ENCODE measurements at regions not wholly inside any gene's neighbourhood (a gene's known extent, or its start where the extent isn't known, plus 50 kb on each side); places are given as distances from the start of the nearest gene placed in this dataset.

- Histone ChIP-seq H3K27me3 (replicated peaks; ENCODE audit: insufficient read depth, low read length) (no peaks in the 10 kb centered on the region), H3K9me2 (replicated peaks; ENCODE audit: insufficient read depth, low read length) (no peaks in the 10 kb centered on the region), H3K27ac (ENCODE audit: low read length) (no peak overlapping the region), H3K4me1 (ENCODE audit: low read length) (0 out of 2 replicates have a peak, but pooled peaks cover 2% of the 10 kb centered on the region), H3F3A (ENCODE audit: insufficient read depth, low read length) (no peaks in the 10 kb centered on the region), H3K36me3 (replicated peaks; ENCODE audit: insufficient read depth, low read length) (no peaks in the 10 kb centered on the region), H3K79me2 (ENCODE audit: low read length) (no peaks in the 10 kb centered on the region), H4K20me1 (ENCODE audit: insufficient read depth, low read length) (no peaks in the 10 kb centered on the region), H3K9me3 (replicated peaks; ENCODE audit: insufficient read depth, low read length) (no peaks in the 10 kb centered on the region), H2AFZ (ENCODE audit: low read length) (no peak overlapping the region), H3K4me3 (ENCODE audit: low read length) (no peak overlapping the region), H3K4me2 (ENCODE audit: low read depth, low read length) (no peak overlapping the region), H3K9ac (ENCODE audit: low read length) (no peak overlapping the region)
- TF ChIP-seq, protein P1, sequence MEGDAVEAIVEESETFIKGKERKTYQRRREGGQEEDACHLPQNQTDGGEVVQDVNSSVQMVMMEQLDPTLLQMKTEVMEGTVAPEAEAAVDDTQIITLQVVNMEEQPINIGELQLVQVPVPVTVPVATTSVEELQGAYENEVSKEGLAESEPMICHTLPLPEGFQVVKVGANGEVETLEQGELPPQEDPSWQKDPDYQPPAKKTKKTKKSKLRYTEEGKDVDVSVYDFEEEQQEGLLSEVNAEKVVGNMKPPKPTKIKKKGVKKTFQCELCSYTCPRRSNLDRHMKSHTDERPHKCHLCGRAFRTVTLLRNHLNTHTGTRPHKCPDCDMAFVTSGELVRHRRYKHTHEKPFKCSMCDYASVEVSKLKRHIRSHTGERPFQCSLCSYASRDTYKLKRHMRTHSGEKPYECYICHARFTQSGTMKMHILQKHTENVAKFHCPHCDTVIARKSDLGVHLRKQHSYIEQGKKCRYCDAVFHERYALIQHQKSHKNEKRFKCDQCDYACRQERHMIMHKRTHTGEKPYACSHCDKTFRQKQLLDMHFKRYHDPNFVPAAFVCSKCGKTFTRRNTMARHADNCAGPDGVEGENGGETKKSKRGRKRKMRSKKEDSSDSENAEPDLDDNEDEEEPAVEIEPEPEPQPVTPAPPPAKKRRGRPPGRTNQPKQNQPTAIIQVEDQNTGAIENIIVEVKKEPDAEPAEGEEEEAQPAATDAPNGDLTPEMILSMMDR (IDR thresholded peaks at IDR 0.05; ENCODE audit: low read length) = no peak
- TF ChIP-seq EZH2 (optimal IDR thresholded peaks at IDR 0.05; ENCODE audit: low read depth, low read length) = no peak
- TF ChIP-seq EZH2phosphoT487 (IDR thresholded peaks at IDR 0.05; ENCODE audit: low read length) = no peak
- DNase-seq = no peak
Observed at GRCh38 chr3:72675243-72675642, 173.0 kb downstream of the SHQ1 start.

GRCh38 chr3:72673011-72673771, 175.1 kb downstream of the SHQ1 start:
- TF ChIP-seq EZH2 (optimal IDR thresholded peaks at IDR 0.05; ENCODE audit: low read depth, low read length) (no peak), EZH2phosphoT487 (IDR thresholded peaks at IDR 0.05; ENCODE audit: low read length) (no peak)
- TF ChIP-seq, protein P1 (IDR thresholded peaks at IDR 0.05; ENCODE audit: low read length) = no peak

DNA sequence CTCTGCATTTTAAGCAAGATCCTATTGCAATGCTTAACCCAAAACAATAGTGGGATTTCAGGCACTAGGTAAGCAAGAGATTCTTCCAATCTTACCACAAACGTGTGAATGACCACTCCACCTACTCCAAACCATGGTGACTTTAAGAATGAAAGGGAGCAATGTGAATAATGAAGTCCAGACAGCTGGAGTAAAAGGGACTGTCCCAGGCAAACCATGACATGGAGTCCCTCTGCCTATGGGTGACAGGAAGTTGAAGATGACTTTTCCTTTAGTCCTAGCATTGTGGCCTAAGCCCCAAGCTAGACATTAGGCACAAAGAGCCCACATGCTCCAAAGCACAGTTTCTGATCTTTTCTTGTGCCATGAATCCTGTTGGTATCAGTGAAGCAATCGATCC, 179.0 kb downstream of the SHQ1 start:
- H3K27ac ChIP-seq (ENCODE audit: low read length) = no peak overlapping the region

More at GRCh38 chr3:72673011-72673771, 175.1 kb downstream of the SHQ1 start:
- Histone ChIP-seq H2AFZ (ENCODE audit: low read length) (no peak overlapping the region), H3K9me3 (replicated peaks; ENCODE audit: insufficient read depth, low read length) (no peaks in the 10 kb centered on the region), H3K36me3 (replicated peaks; ENCODE audit: insufficient read depth, low read length) (no peaks in the 10 kb centered on the region), H4K20me1 (ENCODE audit: insufficient read depth, low read length) (no peaks in the 10 kb centered on the region), H3K9me2 (replicated peaks; ENCODE audit: insufficient read depth, low read length) (no peaks in the 10 kb centered on the region), H3K27ac (ENCODE audit: low read length) (no peak overlapping the region), H3K79me2 (ENCODE audit: low read length) (no peaks in the 10 kb centered on the region), H3F3A (ENCODE audit: insufficient read depth, low read length) (no peaks in the 10 kb centered on the region), H3K9ac (ENCODE audit: low read length) (no peak overlapping the region), H3K4me1 (ENCODE audit: low read length) (no peaks in the 10 kb centered on the region), H3K4me3 (ENCODE audit: low read length) (no peak overlapping the region), H3K27me3 (replicated peaks; ENCODE audit: insufficient read depth, low read length) (no peaks in the 10 kb centered on the region), H3K4me2 (ENCODE audit: low read depth, low read length) (no peak overlapping the region)
- no peak for DNase-seq

More for the DNA sequence above, 179.0 kb downstream of the SHQ1 start:
- H3K27me3 ChIP-seq (replicated peaks; ENCODE audit: insufficient read depth, low read length) = no peaks in the 10 kb centered on the region
- H4K20me1 ChIP-seq (ENCODE audit: insufficient read depth, low read length) = no peaks in the 10 kb centered on the region
- H3K9ac ChIP-seq (ENCODE audit: low read length) = no peak overlapping the region
- H3K36me3 ChIP-seq (replicated peaks; ENCODE audit: insufficient read depth, low read length) = no peaks in the 10 kb centered on the region
- no peaks in the 10 kb centered on the region for H3K9me3 ChIP-seq (replicated peaks; ENCODE audit: insufficient read depth, low read length)
- no peaks in the 10 kb centered on the region for H3K79me2 ChIP-seq (ENCODE audit: low read length)
- no peak overlapping the region for H3K4me2 ChIP-seq (ENCODE audit: low read depth, low read length)
- H3K4me3 ChIP-seq (ENCODE audit: low read length) = no peak overlapping the region
- TF ChIP-seq EZH2 (optimal IDR thresholded peaks at IDR 0.05; ENCODE audit: low read depth, low read length) (no peak), EZH2phosphoT487 (IDR thresholded peaks at IDR 0.05; ENCODE audit: low read length) (no peak)
- TF ChIP-seq, protein P1 (IDR thresholded peaks at IDR 0.05; ENCODE audit: low read length) = no peak
- H3K4me1 ChIP-seq (ENCODE audit: low read length) = no peaks in the 10 kb centered on the region
- no peak overlapping the region for H2AFZ ChIP-seq (ENCODE audit: low read length)
- no peaks in the 10 kb centered on the region for H3F3A ChIP-seq (ENCODE audit: insufficient read depth, low read length)
- H3K9me2 ChIP-seq (replicated peaks; ENCODE audit: insufficient read depth, low read length) = no peaks in the 10 kb centered on the region
- DNase-seq = no peak
